ENCODE measurements at regions not wholly inside any gene's neighbourhood (a gene's known extent, or its start where the extent isn't known, plus 50 kb on each side); places are given as distances from the start of the nearest gene placed in this dataset.

- Histone ChIP-seq H3K4me1 (ENCODE audit: control insufficient read depth, extremely low read depth, insufficient read depth, low read length) (no peaks in the 10 kb centered on the region), H3K79me2 (ENCODE audit: control insufficient read depth, insufficient read depth, low read length) (no peaks in the 10 kb centered on the region), H3K9me3 (ENCODE audit: control insufficient read depth, insufficient read depth, low read depth, low read length) (no peaks in the 10 kb centered on the region), H4K20me1 (ENCODE audit: control insufficient read depth, extremely low read depth, insufficient read depth, low read length) (no peaks in the 10 kb centered on the region), H3K4me2 (ENCODE audit: extremely low read depth, insufficient read depth, low read length) (no peak overlapping the region), H3K4me3 (replicated peaks in 1 of 4; ENCODE audit: control extremely low read depth in 1 of 4, insufficient read depth in 1 of 4, low read depth in 3 of 4, low read length in 4 of 4) (no peak overlapping the region), H2AFZ (ENCODE audit: low read length) (no peak overlapping the region), H3K36me3 (ENCODE audit: control insufficient read depth, insufficient read depth, low read length) (no peaks in the 10 kb centered on the region), H3K27ac (ENCODE audit: insufficient read depth, low read length) (no peak overlapping the region), H3K9ac (ENCODE audit: insufficient read depth, low read length) (no peak overlapping the region), H3K27me3 (ENCODE audit: control insufficient read depth, insufficient read depth, low read length) (no peaks in the 10 kb centered on the region)
- no peak for DNase-seq (ENCODE audit: low read depth in 2 of 2)
- TF ChIP-seq EZH2 (IDR thresholded peaks at IDR 0.05; ENCODE audit: low read length, missing control alignments) = no peak
- TF ChIP-seq, protein P1, sequence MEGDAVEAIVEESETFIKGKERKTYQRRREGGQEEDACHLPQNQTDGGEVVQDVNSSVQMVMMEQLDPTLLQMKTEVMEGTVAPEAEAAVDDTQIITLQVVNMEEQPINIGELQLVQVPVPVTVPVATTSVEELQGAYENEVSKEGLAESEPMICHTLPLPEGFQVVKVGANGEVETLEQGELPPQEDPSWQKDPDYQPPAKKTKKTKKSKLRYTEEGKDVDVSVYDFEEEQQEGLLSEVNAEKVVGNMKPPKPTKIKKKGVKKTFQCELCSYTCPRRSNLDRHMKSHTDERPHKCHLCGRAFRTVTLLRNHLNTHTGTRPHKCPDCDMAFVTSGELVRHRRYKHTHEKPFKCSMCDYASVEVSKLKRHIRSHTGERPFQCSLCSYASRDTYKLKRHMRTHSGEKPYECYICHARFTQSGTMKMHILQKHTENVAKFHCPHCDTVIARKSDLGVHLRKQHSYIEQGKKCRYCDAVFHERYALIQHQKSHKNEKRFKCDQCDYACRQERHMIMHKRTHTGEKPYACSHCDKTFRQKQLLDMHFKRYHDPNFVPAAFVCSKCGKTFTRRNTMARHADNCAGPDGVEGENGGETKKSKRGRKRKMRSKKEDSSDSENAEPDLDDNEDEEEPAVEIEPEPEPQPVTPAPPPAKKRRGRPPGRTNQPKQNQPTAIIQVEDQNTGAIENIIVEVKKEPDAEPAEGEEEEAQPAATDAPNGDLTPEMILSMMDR (conservative IDR thresholded peaks at IDR 0.05 in 1 of 2, IDR thresholded peaks at IDR 0.05 in 1 of 2; ENCODE audit: low read depth in 1 of 2, low read length in 2 of 2) = no peak
These were observed 1224.4 kb downstream of the EFNB2 start for GRCh38 chr13:105311094-105311493.

GRCh38 chr13:105307776-105308175 is 1227.7 kb downstream of the EFNB2 start:
- Histone ChIP-seq H3K4me1 (ENCODE audit: control insufficient read depth, extremely low read depth, insufficient read depth, low read length) (no peaks in the 10 kb centered on the region), H3K4me3 (replicated peaks in 1 of 4; ENCODE audit: control extremely low read depth in 1 of 4, insufficient read depth in 1 of 4, low read depth in 3 of 4, low read length in 4 of 4) (no peak overlapping the region), H3K27me3 (ENCODE audit: control insufficient read depth, insufficient read depth, low read length) (no peaks in the 10 kb centered on the region), H3K36me3 (ENCODE audit: control insufficient read depth, insufficient read depth, low read length) (no peaks in the 10 kb centered on the region), H3K4me2 (ENCODE audit: extremely low read depth, insufficient read depth, low read length) (no peak overlapping the region), H3K9ac (ENCODE audit: insufficient read depth, low read length) (no peak overlapping the region), H3K27ac (ENCODE audit: insufficient read depth, low read length) (no peak overlapping the region), H2AFZ (ENCODE audit: low read length) (no peak overlapping the region), H3K9me3 (ENCODE audit: control insufficient read depth, insufficient read depth, low read depth, low read length) (no peaks in the 10 kb centered on the region), H3K79me2 (ENCODE audit: control insufficient read depth, insufficient read depth, low read length) (no peaks in the 10 kb centered on the region), H4K20me1 (ENCODE audit: control insufficient read depth, extremely low read depth, insufficient read depth, low read length) (no peaks in the 10 kb centered on the region)
- DNase-seq (ENCODE audit: low read depth in 2 of 2) = no peak
- TF ChIP-seq, protein P1 (conservative IDR thresholded peaks at IDR 0.05 in 1 of 2, IDR thresholded peaks at IDR 0.05 in 1 of 2; ENCODE audit: low read depth in 1 of 2, low read length in 2 of 2) = no peak
- no peak for TF ChIP-seq EZH2 (IDR thresholded peaks at IDR 0.05; ENCODE audit: low read length, missing control alignments)

DNA sequence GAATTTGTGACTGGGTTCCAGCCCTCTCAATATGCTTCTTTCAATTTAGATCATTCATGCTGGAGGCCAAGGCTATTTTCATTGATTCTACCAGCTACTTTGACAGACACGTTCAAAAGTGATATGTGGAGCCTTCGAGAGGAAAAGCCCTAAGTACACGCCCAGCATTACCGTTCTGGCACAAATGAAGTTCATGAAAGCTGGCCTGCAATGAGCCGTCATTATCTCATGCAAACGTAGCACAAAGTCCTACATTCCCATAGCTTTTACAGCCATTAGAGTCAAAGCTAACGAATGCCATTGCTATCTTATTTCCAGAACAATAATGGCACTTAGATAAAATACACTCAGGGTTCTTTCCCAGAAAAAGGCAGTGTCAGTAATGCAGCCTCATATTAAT is 1237.6 kb downstream of the EFNB2 start:
- H3K27me3 ChIP-seq (ENCODE audit: control insufficient read depth, insufficient read depth, low read length) = no peaks in the 10 kb centered on the region
- no peak for DNase-seq (ENCODE audit: low read depth in 2 of 2)
- no peaks in the 10 kb centered on the region for H3K79me2 ChIP-seq (ENCODE audit: control insufficient read depth, insufficient read depth, low read length)
- no peaks in the 10 kb centered on the region for H3K36me3 ChIP-seq (ENCODE audit: control insufficient read depth, insufficient read depth, low read length)
- H3K9ac ChIP-seq (ENCODE audit: insufficient read depth, low read length) = no peak overlapping the region
- no peaks in the 10 kb centered on the region for H3K4me1 ChIP-seq (ENCODE audit: control insufficient read depth, extremely low read depth, insufficient read depth, low read length)
- H3K9me3 ChIP-seq (ENCODE audit: control insufficient read depth, insufficient read depth, low read depth, low read length) = no peaks in the 10 kb centered on the region
- no peak overlapping the region for H3K4me3 ChIP-seq (replicated peaks in 1 of 4; ENCODE audit: control extremely low read depth in 1 of 4, insufficient read depth in 1 of 4, low read depth in 3 of 4, low read length in 4 of 4)
- TF ChIP-seq EZH2 (IDR thresholded peaks at IDR 0.05; ENCODE audit: low read length, missing control alignments) = no peak
- TF ChIP-seq, protein P1 (conservative IDR thresholded peaks at IDR 0.05 in 1 of 2, IDR thresholded peaks at IDR 0.05 in 1 of 2; ENCODE audit: low read depth in 1 of 2, low read length in 2 of 2) = no peak
- no peaks in the 10 kb centered on the region for H4K20me1 ChIP-seq (ENCODE audit: control insufficient read depth, extremely low read depth, insufficient read depth, low read length)
- H2AFZ ChIP-seq (ENCODE audit: low read length) = no peak overlapping the region
- no peak overlapping the region for H3K4me2 ChIP-seq (ENCODE audit: extremely low read depth, insufficient read depth, low read length)
- H3K27ac ChIP-seq (ENCODE audit: insufficient read depth, low read length) = no peak overlapping the region
